Osteoblast (primary cell): ENCODE measurements at regions not wholly inside any gene's neighbourhood (a gene's known extent, or its start where the extent isn't known, plus 50 kb on each side); places are given as distances from the start of the nearest gene placed in this dataset.

ENCODE experiments used
- DNase-seq: peaks from one replicate; pipeline ENCODE4 v3.0.0; 2011; ENCODE audit warnings: low spot score, mixed read lengths; ENCODE audit not compliant: insufficient read length; ENCODE audit errors: missing footprints
- H2AFZ ChIP-seq: 2 replicates; pipeline ENCODE4 v1.6.0; 2011; ENCODE audit warnings: mild to moderate bottlenecking, low read length
- H3K27ac ChIP-seq: 2 replicates; pipeline ENCODE4 v1.5.1; 2011; ENCODE audit warnings: mild to moderate bottlenecking, low read depth, low read length, moderate library complexity
- H3K27me3 ChIP-seq: 2 replicates; pipeline ENCODE4 v1.6.0; 2012; ENCODE audit warnings: mild to moderate bottlenecking, control low read depth, inconsistent platforms, low read length, moderate library complexity; ENCODE audit not compliant: insufficient read depth
- H3K36me3 ChIP-seq: 2 replicates; pipeline ENCODE4 v1.5.1; 2011; ENCODE audit warnings: mild to moderate bottlenecking, low read length, control low read depth, moderate library complexity; ENCODE audit not compliant: insufficient read depth
- H3K4me1 ChIP-seq: 2 replicates; pipeline ENCODE4 v1.5.1; 2011; ENCODE audit warnings: mild to moderate bottlenecking, low read length, control low read depth, moderate library complexity; ENCODE audit not compliant: insufficient read depth
- H3K4me2 ChIP-seq: 2 replicates; pipeline ENCODE4 v1.6.0; 2011; ENCODE audit warnings: mild to moderate bottlenecking, low read length; ENCODE audit not compliant: insufficient read depth
- H3K4me3 ChIP-seq: fragments of 200-600 bp; sonication (generic); 3 replicates; pipeline ENCODE4 v1.5.1; 2012; ENCODE audit warnings: mild to moderate bottlenecking, low read length, inconsistent platforms; ENCODE audit not compliant: insufficient read depth
- H3K79me2 ChIP-seq: 2 replicates; pipeline ENCODE4 v1.6.0; 2012; ENCODE audit warnings: mild to moderate bottlenecking, low read length, control low read depth, inconsistent platforms; ENCODE audit not compliant: insufficient read depth
- H3K9me3 ChIP-seq: 2 replicates; pipeline ENCODE4 v1.5.1; 2011; ENCODE audit warnings: low read depth, low read length, control low read depth
- H4K20me1 ChIP-seq: 2 replicates; pipeline ENCODE4 v1.6.0; 2012; ENCODE audit warnings: mild to moderate bottlenecking, low read length, control low read depth; ENCODE audit not compliant: insufficient read depth
- TF ChIP-seq, protein P1 (sequence below): IDR thresholded peaks from 2 replicates; pipeline ENCODE4 v1.5.1; 2011; ENCODE audit warnings: mild to moderate bottlenecking, low read depth, low read length, moderate library complexity; ENCODE audit errors: extremely low read depth

DNA sequence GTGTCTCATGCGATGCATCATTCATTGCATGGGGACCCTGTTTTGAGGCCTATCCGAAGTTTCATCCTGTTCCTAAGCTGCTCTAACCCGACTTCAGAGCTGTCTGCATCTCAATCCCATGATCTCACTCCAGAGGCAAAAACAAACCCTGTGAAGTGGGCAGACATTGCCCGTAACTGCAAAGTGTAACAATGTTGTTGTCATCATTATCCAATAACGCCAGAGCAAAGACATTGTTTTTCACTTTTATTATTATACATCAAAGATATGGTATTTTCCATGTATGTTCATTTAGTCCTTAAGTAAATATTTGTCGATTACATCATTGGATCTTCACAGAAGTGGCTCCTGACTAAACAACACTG, 246.7 kb downstream of the KLF6 start:
- Histone ChIP-seq H2AFZ (no peak overlapping the region), H3K27ac (peak overlapping the region; percentile 76)
- TF ChIP-seq, protein P1, sequence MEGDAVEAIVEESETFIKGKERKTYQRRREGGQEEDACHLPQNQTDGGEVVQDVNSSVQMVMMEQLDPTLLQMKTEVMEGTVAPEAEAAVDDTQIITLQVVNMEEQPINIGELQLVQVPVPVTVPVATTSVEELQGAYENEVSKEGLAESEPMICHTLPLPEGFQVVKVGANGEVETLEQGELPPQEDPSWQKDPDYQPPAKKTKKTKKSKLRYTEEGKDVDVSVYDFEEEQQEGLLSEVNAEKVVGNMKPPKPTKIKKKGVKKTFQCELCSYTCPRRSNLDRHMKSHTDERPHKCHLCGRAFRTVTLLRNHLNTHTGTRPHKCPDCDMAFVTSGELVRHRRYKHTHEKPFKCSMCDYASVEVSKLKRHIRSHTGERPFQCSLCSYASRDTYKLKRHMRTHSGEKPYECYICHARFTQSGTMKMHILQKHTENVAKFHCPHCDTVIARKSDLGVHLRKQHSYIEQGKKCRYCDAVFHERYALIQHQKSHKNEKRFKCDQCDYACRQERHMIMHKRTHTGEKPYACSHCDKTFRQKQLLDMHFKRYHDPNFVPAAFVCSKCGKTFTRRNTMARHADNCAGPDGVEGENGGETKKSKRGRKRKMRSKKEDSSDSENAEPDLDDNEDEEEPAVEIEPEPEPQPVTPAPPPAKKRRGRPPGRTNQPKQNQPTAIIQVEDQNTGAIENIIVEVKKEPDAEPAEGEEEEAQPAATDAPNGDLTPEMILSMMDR, result no peak

DNA sequence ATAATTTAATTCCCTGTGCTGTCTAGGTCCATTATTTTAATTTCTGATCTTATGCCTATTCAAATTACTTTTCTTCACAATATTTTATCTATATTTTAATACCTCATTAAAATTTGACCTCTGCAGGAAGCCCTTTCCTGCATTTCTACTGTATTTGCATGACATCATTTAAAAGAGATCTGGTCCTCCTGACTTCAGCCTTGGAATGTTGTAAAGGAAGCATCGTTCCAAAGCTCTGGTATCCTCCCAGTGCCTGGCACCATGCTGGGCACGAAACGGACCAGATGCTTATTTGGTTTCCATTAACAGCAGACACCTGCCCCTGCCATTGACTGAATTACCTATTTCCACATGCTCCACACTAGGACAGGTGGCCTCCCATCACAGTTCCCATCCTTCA, 247.5 kb downstream of the KLF6 start:
- Histone ChIP-seq H3K4me3 (no peak overlapping the region), H3K9me3 (no peaks in the 10 kb centered on the region), H3K27ac (no peak overlapping the region), H3K79me2 (no peaks in the 10 kb centered on the region), H2AFZ (no peak overlapping the region), H3K4me1 (peaks cover 37% of the 10 kb centered on the region), H3K4me2 (no peak overlapping the region), H3K36me3 (no peaks in the 10 kb centered on the region), H4K20me1 (no peaks in the 10 kb centered on the region), H3K27me3 (no peaks in the 10 kb centered on the region)
- no peak for DNase-seq
- TF ChIP-seq, protein P1, result no peak

More for the DNA sequence above, 246.7 kb downstream of the KLF6 start:
- no peaks in the 10 kb centered on the region for H3K79me2 ChIP-seq
- no peaks in the 10 kb centered on the region for H3K9me3 ChIP-seq
- no peak for DNase-seq
- H3K27me3 ChIP-seq, result no peaks in the 10 kb centered on the region
- H3K4me2 ChIP-seq, result peak overlapping the region; percentile 63
- no peaks in the 10 kb centered on the region for H3K36me3 ChIP-seq
- H4K20me1 ChIP-seq, result no peaks in the 10 kb centered on the region
- H3K4me1 ChIP-seq, result peaks cover 34% of the 10 kb centered on the region
- no peak overlapping the region for H3K4me3 ChIP-seq

GRCh38 chr10:3535001-3535400, 250.0 kb downstream of the KLF6 start:
- H3K79me2 ChIP-seq, result no peaks in the 10 kb centered on the region
- H3K4me1 ChIP-seq, result peaks cover 27% of the 10 kb centered on the region
- DNase-seq, result no peak
- TF ChIP-seq, protein P1, result no peak
- H3K4me3 ChIP-seq, result no peak overlapping the region
- no peak overlapping the region for H2AFZ ChIP-seq
- H3K36me3 ChIP-seq, result no peaks in the 10 kb centered on the region
- no peak overlapping the region for H3K4me2 ChIP-seq
- no peaks in the 10 kb centered on the region for H4K20me1 ChIP-seq
- no peaks in the 10 kb centered on the region for H3K9me3 ChIP-seq
- no peak overlapping the region for H3K27ac ChIP-seq
- H3K27me3 ChIP-seq, result no peaks in the 10 kb centered on the region

DNA sequence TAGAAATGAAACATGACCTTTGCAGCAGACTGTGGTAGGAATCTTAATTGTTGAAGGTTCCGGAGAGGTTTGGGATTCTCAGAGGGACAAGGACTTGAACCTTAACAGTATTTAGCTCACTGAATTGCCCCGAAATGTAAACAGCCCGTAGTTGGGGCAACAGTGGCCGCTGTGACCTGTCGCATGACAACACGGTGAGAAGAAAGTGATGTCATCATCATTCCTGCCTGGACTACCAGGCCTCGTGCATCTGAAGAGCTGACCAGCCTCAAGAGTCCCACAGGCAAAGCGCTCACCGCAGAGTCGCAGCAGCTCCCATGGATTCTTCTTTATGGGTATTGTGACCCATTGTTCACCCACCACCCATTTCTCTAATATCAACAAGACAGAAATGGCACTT, 250.6 kb downstream of the KLF6 start:
- Histone ChIP-seq H3K27me3 (no peaks in the 10 kb centered on the region), H3K27ac (no peak overlapping the region), H2AFZ (no peak overlapping the region), H3K4me1 (peaks cover 24% of the 10 kb centered on the region), H3K79me2 (no peaks in the 10 kb centered on the region), H3K36me3 (no peaks in the 10 kb centered on the region), H3K9me3 (no peaks in the 10 kb centered on the region), H3K4me3 (no peak overlapping the region), H4K20me1 (no peaks in the 10 kb centered on the region), H3K4me2 (no peak overlapping the region)
- TF ChIP-seq, protein P1, result no peak
- no peak for DNase-seq
